OCI-LY1 (cell line): ENCODE measurements at regions not wholly inside any gene's neighbourhood (a gene's known extent, or its start where the extent isn't known, plus 50 kb on each side); places are given as distances from the start of the nearest gene placed in this dataset.

Source experiments
- H2AFZ ChIP-seq: fragments of 200-600 bp; sonication (generic), shearing (Covaris generic); 2 replicates; pipeline ENCODE4 v1.6.0; 2014; ENCODE audit warnings: antibody characterized with exemption, mild to moderate bottlenecking, low read length
- H3F3A ChIP-seq: fragments of 200-600 bp; sonication (generic), shearing (Covaris generic); 2 replicates; pipeline ENCODE4 v1.6.0; 2014; ENCODE audit warnings: mild to moderate bottlenecking, antibody characterized with exemption, low read length, moderate library complexity; ENCODE audit not compliant: insufficient read depth
- H3K27ac ChIP-seq: fragments of 200-600 bp; sonication (generic); 2 replicates; pipeline ENCODE4 v1.5.1; 2014; ENCODE audit warnings: low read length, mixed run types, mild to moderate bottlenecking, low read depth; ENCODE audit not compliant: poor library complexity, severe bottlenecking
- H3K27me3 ChIP-seq: fragments of 200-600 bp; sonication (generic); 2 replicates; pipeline ENCODE4 v1.6.0; 2014; ENCODE audit warnings: antibody characterized with exemption, mild to moderate bottlenecking, low read length, moderate library complexity; ENCODE audit not compliant: insufficient read depth
- H3K36me3 ChIP-seq: fragments of 200-600 bp; sonication (generic); 2 replicates; pipeline ENCODE4 v1.6.1; 2014; ENCODE audit warnings: mild to moderate bottlenecking, antibody characterized with exemption, low read length, moderate library complexity, mixed read lengths; ENCODE audit not compliant: insufficient read depth
- H3K4me1 ChIP-seq: fragments of 200-600 bp; sonication (generic); 2 replicates; pipeline ENCODE4 v1.5.1; 2014; ENCODE audit warnings: mild to moderate bottlenecking, low read length, moderate library complexity; ENCODE audit not compliant: insufficient read depth, severe bottlenecking
- H3K4me2 ChIP-seq: fragments of 200-600 bp; sonication (generic), shearing (Covaris generic); 2 replicates; pipeline ENCODE4 v1.6.1; 2014; ENCODE audit warnings: low read length
- H3K4me3 ChIP-seq: fragments of 200-600 bp; sonication (generic); 2 replicates; pipeline ENCODE4 v1.5.1; 2014; ENCODE audit warnings: low read length, low read depth, mild to moderate bottlenecking, mixed read lengths; ENCODE audit not compliant: poor library complexity, severe bottlenecking
- H3K79me2 ChIP-seq: fragments of 200-600 bp; shearing (Covaris generic); 2 replicates; pipeline ENCODE4 v1.6.1; 2016; ENCODE audit warnings: mixed run types, low read length, mixed read lengths; ENCODE audit not compliant: insufficient read depth
- H3K9ac ChIP-seq: fragments of 200-600 bp; sonication (generic), shearing (Covaris generic); 2 replicates; pipeline ENCODE4 v1.6.1; 2014; ENCODE audit warnings: mild to moderate bottlenecking, low read length, mixed read lengths
- H3K9me2 ChIP-seq: fragments of 200-600 bp; sonication (generic), shearing (Covaris generic); 2 replicates; pipeline ENCODE4 v1.6.1; 2014; ENCODE audit warnings: low read depth, mild to moderate bottlenecking, low read length, mixed read lengths
- H3K9me3 ChIP-seq: fragments of 200-600 bp; shearing (Covaris generic); 2 replicates; pipeline ENCODE4 v1.6.1; 2014; ENCODE audit warnings: low read length, mixed read lengths
- H4K20me1 ChIP-seq: fragments of 200-600 bp; sonication (generic), shearing (Covaris generic); 2 replicates; pipeline ENCODE4 v1.6.0; 2016; ENCODE audit warnings: mild to moderate bottlenecking, low read length; ENCODE audit not compliant: insufficient read depth
- EZH2 ChIP-seq: fragments of 200-600 bp; sonication (generic), shearing (Covaris generic); IDR thresholded peaks from 2 replicates; pipeline ENCODE4 v1.8.0; 2017; ENCODE audit warnings: borderline replicate concordance, mixed run types, mild to moderate bottlenecking, antibody characterized with exemption, low read length, moderate library complexity, mixed read lengths
- TF ChIP-seq, protein P1 (sequence below): fragments of 200-600 bp; sonication (generic), shearing (Covaris generic); IDR thresholded peaks from 2 replicates; pipeline ENCODE4 v1.5.1; 2017; ENCODE audit warnings: mild to moderate bottlenecking, antibody characterized with exemption, low read length, moderate library complexity, mixed read lengths

DNA sequence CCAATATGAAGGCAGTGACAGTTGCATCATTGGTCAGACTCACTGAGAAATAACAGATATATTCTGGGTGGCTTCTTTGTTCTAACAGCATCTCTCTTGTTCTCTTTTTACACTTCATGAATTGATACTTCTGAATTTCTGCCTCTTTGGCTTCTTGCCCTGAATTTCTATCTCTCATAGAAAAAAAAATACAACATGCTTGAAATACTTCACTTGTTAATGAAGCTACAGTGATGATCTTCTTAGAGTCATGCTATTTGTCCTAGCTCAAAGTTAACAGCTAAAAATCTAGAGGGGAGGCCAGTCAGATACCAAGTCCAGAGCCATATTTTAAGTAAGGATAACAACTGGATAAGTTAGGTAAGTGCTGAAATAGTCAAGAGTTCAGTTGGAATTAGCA lies 597.2 kb upstream of the AGTR1 start:
- TF ChIP-seq, protein P1, sequence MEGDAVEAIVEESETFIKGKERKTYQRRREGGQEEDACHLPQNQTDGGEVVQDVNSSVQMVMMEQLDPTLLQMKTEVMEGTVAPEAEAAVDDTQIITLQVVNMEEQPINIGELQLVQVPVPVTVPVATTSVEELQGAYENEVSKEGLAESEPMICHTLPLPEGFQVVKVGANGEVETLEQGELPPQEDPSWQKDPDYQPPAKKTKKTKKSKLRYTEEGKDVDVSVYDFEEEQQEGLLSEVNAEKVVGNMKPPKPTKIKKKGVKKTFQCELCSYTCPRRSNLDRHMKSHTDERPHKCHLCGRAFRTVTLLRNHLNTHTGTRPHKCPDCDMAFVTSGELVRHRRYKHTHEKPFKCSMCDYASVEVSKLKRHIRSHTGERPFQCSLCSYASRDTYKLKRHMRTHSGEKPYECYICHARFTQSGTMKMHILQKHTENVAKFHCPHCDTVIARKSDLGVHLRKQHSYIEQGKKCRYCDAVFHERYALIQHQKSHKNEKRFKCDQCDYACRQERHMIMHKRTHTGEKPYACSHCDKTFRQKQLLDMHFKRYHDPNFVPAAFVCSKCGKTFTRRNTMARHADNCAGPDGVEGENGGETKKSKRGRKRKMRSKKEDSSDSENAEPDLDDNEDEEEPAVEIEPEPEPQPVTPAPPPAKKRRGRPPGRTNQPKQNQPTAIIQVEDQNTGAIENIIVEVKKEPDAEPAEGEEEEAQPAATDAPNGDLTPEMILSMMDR = no peak
- TF ChIP-seq EZH2 = no peak
- no peaks in the 10 kb centered on the region for H3K4me1 ChIP-seq
- H4K20me1 ChIP-seq = no peaks in the 10 kb centered on the region
- H2AFZ ChIP-seq = no peak overlapping the region
- H3K79me2 ChIP-seq = no peaks in the 10 kb centered on the region
- no peaks in the 10 kb centered on the region for H3K9me2 ChIP-seq
- no peak overlapping the region for H3K4me3 ChIP-seq
- no peak overlapping the region for H3K4me2 ChIP-seq
- H3K27ac ChIP-seq = no peak overlapping the region
- no peaks in the 10 kb centered on the region for H3K9me3 ChIP-seq
- H3K9ac ChIP-seq = no peak overlapping the region
- H3K27me3 ChIP-seq = no peaks in the 10 kb centered on the region
- H3K36me3 ChIP-seq = no peaks in the 10 kb centered on the region
- no peaks in the 10 kb centered on the region; the same call in none of the 2 replicates for H3F3A ChIP-seq

DNA sequence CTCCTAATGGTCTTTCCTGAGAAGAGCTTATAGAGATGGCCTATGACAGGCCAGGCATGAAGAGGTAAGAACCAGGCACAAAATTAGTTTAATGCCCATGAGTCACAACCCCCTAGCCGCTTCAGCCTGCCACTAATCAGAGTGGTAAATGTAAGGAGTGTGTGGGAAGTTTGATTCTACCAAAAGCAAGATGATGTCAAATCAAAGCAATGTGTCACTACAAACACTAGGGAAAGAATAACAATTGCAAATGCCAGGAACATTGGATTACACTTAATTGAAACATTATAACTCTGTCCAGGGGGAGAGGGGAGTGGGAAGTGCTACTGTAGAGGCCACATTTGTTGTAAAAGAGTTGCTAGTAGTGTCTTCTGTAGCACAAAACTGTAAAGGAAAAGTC lies 596.6 kb upstream of the AGTR1 start:
- H3F3A ChIP-seq = no peaks in the 10 kb centered on the region; the same call in none of the 2 replicates

DNA sequence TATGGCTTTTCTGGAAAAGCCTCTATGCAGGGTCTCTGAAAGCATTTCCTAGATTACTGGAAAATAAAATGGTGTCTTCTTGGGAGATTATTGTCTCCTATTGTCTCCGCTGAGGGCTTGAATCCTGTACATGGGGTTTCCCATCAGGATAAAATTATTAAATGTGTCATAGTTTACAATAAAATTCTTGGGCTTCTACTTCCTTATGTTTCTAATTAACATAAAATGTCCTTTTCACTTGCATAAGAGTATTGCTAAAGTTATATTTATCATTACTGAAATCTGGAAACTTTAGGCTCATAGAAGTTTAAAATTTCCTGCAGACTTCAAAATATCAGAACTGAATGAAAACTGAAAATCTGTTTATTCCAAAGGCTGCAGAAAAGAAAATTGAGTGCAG lies 595.5 kb upstream of the AGTR1 start:
- H3K36me3 ChIP-seq = no peaks in the 10 kb centered on the region
- H3K4me1 ChIP-seq = no peaks in the 10 kb centered on the region
- H3K9me2 ChIP-seq = no peaks in the 10 kb centered on the region
- no peaks in the 10 kb centered on the region; the same call in 1 of the 2 replicates for H3F3A ChIP-seq
- no peak overlapping the region for H3K9ac ChIP-seq
- no peak overlapping the region for H3K4me2 ChIP-seq
- H4K20me1 ChIP-seq = no peaks in the 10 kb centered on the region
- no peaks in the 10 kb centered on the region for H3K9me3 ChIP-seq
- TF ChIP-seq, protein P1 = no peak
- no peak for TF ChIP-seq EZH2
- H2AFZ ChIP-seq = no peak overlapping the region
- no peaks in the 10 kb centered on the region for H3K27me3 ChIP-seq
- no peak overlapping the region for H3K27ac ChIP-seq
- no peak overlapping the region for H3K4me3 ChIP-seq
- H3K79me2 ChIP-seq = no peaks in the 10 kb centered on the region

More for the DNA sequence above, 596.6 kb upstream of the AGTR1 start:
- H3K79me2 ChIP-seq = no peaks in the 10 kb centered on the region
- no peaks in the 10 kb centered on the region for H3K9me2 ChIP-seq
- H3K27me3 ChIP-seq = no peaks in the 10 kb centered on the region
- H3K4me1 ChIP-seq = no peaks in the 10 kb centered on the region
- TF ChIP-seq, protein P1 = no peak
- TF ChIP-seq EZH2 = no peak
- no peak overlapping the region for H2AFZ ChIP-seq
- no peak overlapping the region for H3K9ac ChIP-seq
- no peaks in the 10 kb centered on the region for H3K36me3 ChIP-seq
- H4K20me1 ChIP-seq = no peaks in the 10 kb centered on the region
- H3K27ac ChIP-seq = no peak overlapping the region
- no peaks in the 10 kb centered on the region for H3K9me3 ChIP-seq
- no peak overlapping the region for H3K4me2 ChIP-seq
- H3K4me3 ChIP-seq = no peak overlapping the region
